ENCODE measurements at regions not wholly inside any gene's neighbourhood (a gene's known extent, or its start where the extent isn't known, plus 50 kb on each side); places are given as distances from the start of the nearest gene placed in this dataset.

DNA sequence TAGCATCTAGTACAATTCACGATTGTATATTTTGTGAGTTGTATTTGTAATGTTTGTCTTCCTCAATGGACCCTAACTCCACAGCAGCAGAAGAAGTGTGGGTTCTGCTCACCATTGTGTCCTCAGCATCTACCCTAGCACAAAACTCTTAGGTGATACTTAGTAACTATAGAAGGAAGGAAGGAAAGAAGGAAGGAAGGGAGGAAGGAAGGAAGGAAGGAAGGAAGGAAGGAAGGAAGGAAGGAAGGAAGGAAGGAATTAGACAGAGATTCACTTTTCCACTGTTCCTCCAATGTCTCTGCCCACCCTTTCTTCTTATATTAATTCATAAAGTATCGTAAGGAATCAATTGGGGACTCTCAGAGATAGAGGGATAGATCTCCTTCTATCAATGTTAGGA is 288.2 kb downstream of the NFIB start:
- WGBS (ENCODE audit: low lambda C conversion rate): 3% methylated on average over 2 of the region's 2 CpGs

GRCh38 chr9:14023285-14023684 is 290.7 kb downstream of the NFIB start:
- intact Hi-C loops (cut with micrococcal nuclease; ENCODE audit: unreplicated experiment): no loop called here
- no TSS peak for BruUV-seq (replicated peaks)

More for the DNA sequence above, 288.2 kb downstream of the NFIB start:
- no peak for DNase-seq (ENCODE audit: low spot score)
- CTCF ChIA-PET (ENCODE audit: low intra/inter-chr PET ratio, low total read pairs): no interaction called here
- Histone ChIP-seq H3K9me3 (ENCODE audit: low read length) (no peaks in the 10 kb centered on the region), H2AFZ (ENCODE audit: low read length) (no peak overlapping the region), H3K36me3 (replicated peaks in 1 of 2; ENCODE audit: control insufficient read depth in 1 of 2, insufficient read depth in 2 of 2, low read length in 2 of 2) (no peaks in the 10 kb centered on the region), H3K79me2 (ENCODE audit: insufficient read depth, low read length) (no peaks in the 10 kb centered on the region), H3K9ac (ENCODE audit: insufficient read depth, low read depth, low read length) (no peak overlapping the region), H3K4me3 (replicated peaks in 1 of 3; ENCODE audit: insufficient read depth in 1 of 3, low read depth in 2 of 3, low read length in 3 of 3) (no peak overlapping the region), H3K27ac (ENCODE audit: extremely low read length, insufficient read depth, low read length) (no peak overlapping the region), H4K20me1 (ENCODE audit: insufficient read depth, low read length) (no peaks in the 10 kb centered on the region), H3K4me2 (ENCODE audit: low read depth, low read length) (no peak overlapping the region), H3K27me3 (ENCODE audit: control insufficient read depth in 1 of 2, insufficient read depth in 2 of 2, low read length in 2 of 2) (no peaks in the 10 kb centered on the region), H3K4me1 (ENCODE audit: insufficient read depth, low read length) (no peaks in the 10 kb centered on the region)
- in situ Hi-C loops (cut with HindIII; ENCODE audit: extremely low pct_ligation_motif_present, low pct_unique_long_range_greater_than_20kb) (no loop called here), intact Hi-C loops (cut with micrococcal nuclease; ENCODE audit: unreplicated experiment) (no loop called here)
- no peak for TF ChIP-seq ZBTB1 (CRISPR knock-in tag; IDR thresholded peaks at IDR 0.05; ENCODE audit: borderline replicate concordance)
- POLR2A ChIA-PET: no interaction called here
- FAIRE-seq: no peak
- BruUV-seq (replicated peaks): no TSS peak
- no peak for ATAC-seq

More at GRCh38 chr9:14023285-14023684, 290.7 kb downstream of the NFIB start:
- WGBS (ENCODE audit: low lambda C conversion rate): 4% methylated on average over 1 of the region's 1 CpG
- Histone ChIP-seq H3K4me3 (replicated peaks in 1 of 3; ENCODE audit: insufficient read depth in 1 of 3, low read depth in 2 of 3, low read length in 3 of 3) (no peak overlapping the region), H3K36me3 (replicated peaks in 1 of 2; ENCODE audit: control insufficient read depth in 1 of 2, insufficient read depth in 2 of 2, low read length in 2 of 2) (no peaks in the 10 kb centered on the region), H3K27me3 (ENCODE audit: control insufficient read depth in 1 of 2, insufficient read depth in 2 of 2, low read length in 2 of 2) (no peaks in the 10 kb centered on the region), H3K9ac (ENCODE audit: insufficient read depth, low read depth, low read length) (no peak overlapping the region), H3K79me2 (ENCODE audit: insufficient read depth, low read length) (no peaks in the 10 kb centered on the region), H2AFZ (ENCODE audit: low read length) (no peak overlapping the region), H3K27ac (ENCODE audit: extremely low read length, insufficient read depth, low read length) (no peak overlapping the region), H3K4me2 (ENCODE audit: low read depth, low read length) (no peak overlapping the region), H3K9me3 (ENCODE audit: low read length) (no peaks in the 10 kb centered on the region), H4K20me1 (ENCODE audit: insufficient read depth, low read length) (no peaks in the 10 kb centered on the region), H3K4me1 (ENCODE audit: insufficient read depth, low read length) (no peaks in the 10 kb centered on the region)
- TF ChIP-seq HNRNPK (IDR thresholded peaks at IDR 0.05; ENCODE audit: low read depth, low read length, poor library complexity, severe bottlenecking) (no peak), ZNF704 (CRISPR knock-in tag; IDR thresholded peaks at IDR 0.05; ENCODE audit: borderline replicate concordance) (no peak), SP1 (IDR thresholded peaks at IDR 0.05) (no peak), SP1 (CRISPR knock-in tag; IDR thresholded peaks at IDR 0.05) (no peak), RFX1 (IDR thresholded peaks at IDR 0.05) (no peak)
- in situ Hi-C loops (cut with HindIII; ENCODE audit: extremely low pct_ligation_motif_present, low pct_unique_long_range_greater_than_20kb): no loop called here
- ChIA-PET CTCF (ENCODE audit: low intra/inter-chr PET ratio, low total read pairs) (no interaction called here), POLR2A (no interaction called here)
- FAIRE-seq (no peak), ATAC-seq (no peak), DNase-seq (ENCODE audit: low spot score) (no peak)
